ENCODE measurements at regions not wholly inside any gene's neighbourhood (a gene's known extent, or its start where the extent isn't known, plus 50 kb on each side); places are given as distances from the start of the nearest gene placed in this dataset.

DNA sequence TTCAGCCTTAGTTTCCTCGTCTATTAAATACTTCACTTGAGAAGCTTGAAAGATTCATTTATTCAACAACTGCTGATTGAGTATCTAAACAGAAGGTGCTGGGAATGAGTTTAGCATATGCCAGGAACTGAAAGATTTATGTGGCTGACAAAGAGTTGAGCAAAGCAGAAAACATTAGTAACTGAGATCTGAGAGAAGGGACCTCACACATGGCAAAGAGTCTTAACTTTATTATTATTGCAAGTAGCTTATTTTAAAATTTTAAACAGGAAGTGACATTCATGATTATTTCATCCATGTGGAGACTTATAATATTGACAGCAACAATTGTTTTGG lies 133.6 kb downstream of the CASP12 start:
- DNase-seq (ENCODE audit: low read depth in 1 of 2, low spot score in 2 of 2) (no peak), FAIRE-seq (no peak)
- Histone ChIP-seq H3K4ac (replicated peaks; ENCODE audit: insufficient read length, low read depth, low read length) (no peak overlapping the region), H3K36me3 (ENCODE audit: control insufficient read depth in 2 of 4, insufficient read depth in 4 of 4, low read length in 3 of 4) (no peaks in the 10 kb centered on the region), H3K4me2 (ENCODE audit: insufficient read depth in 1 of 2, low read depth in 2 of 2, low read length in 2 of 2) (no peak overlapping the region), H4K20me1 (replicated peaks in 1 of 2; ENCODE audit: control insufficient read depth in 1 of 2, insufficient read depth in 2 of 2, low read length in 2 of 2) (no peaks in the 10 kb centered on the region), H3K9ac (replicated peaks in 1 of 4; ENCODE audit: extremely low read depth in 1 of 4, low read depth in 3 of 4, low read length in 3 of 4) (no peak overlapping the region), H4K91ac (replicated peaks; ENCODE audit: insufficient read length, low read length) (no peak overlapping the region), H2BK12ac (ENCODE audit: low read depth, low read length) (no peak overlapping the region), H4K8ac (ENCODE audit: extremely low read depth, insufficient read depth, low read length) (no peak overlapping the region), H2AK5ac (ENCODE audit: low read depth, low read length) (no peak overlapping the region), H3K4me3 (ENCODE audit: extremely low read depth in 1 of 4, insufficient read depth in 2 of 4, low read depth in 3 of 4, low read length in 4 of 4) (no peak overlapping the region), H4K5ac (ENCODE audit: insufficient read length, low read depth, low read length) (no peak overlapping the region), H2AFZ (ENCODE audit: low read length) (0 out of 2 replicates have a peak overlapping the region, but pooled peaks have one; percentile 0), H3K56ac (replicated peaks; ENCODE audit: insufficient read length, low read depth, low read length) (no peak overlapping the region), H3K27me3 (replicated peaks in 1 of 4; ENCODE audit: control insufficient read depth in 3 of 4, extremely low read depth in 1 of 4, insufficient read depth in 3 of 4, low read length in 3 of 4) (no peaks in the 10 kb centered on the region), H2BK20ac (ENCODE audit: low read length) (no peak overlapping the region), H3K79me1 (ENCODE audit: low read depth, low read length) (no peaks in the 10 kb centered on the region), H3K18ac (ENCODE audit: extremely low read depth, low read length) (no peak overlapping the region), H3K14ac (ENCODE audit: insufficient read length) (no peak overlapping the region), H2BK5ac (ENCODE audit: low read depth, low read length) (no peak overlapping the region), H3K79me2 (ENCODE audit: control insufficient read depth in 1 of 2, insufficient read depth in 2 of 2, low read length in 2 of 2) (no peaks in the 10 kb centered on the region), H2BK15ac (ENCODE audit: low read length) (no peak overlapping the region), H3K27ac (ENCODE audit: low read depth, low read length) (no peak overlapping the region), H2BK120ac (replicated peaks; ENCODE audit: low read depth, low read length) (no peak overlapping the region), H3K9me3 (ENCODE audit: insufficient read depth in 2 of 2, low read depth in 1 of 2, low read length in 1 of 2) (peaks cover 0 to 3% of the 10 kb centered on the region in 2 experiments; a peak in 2 of 4 replicates), H3K23me2 (ENCODE audit: low read depth, low read length) (no peaks in the 10 kb centered on the region), H3K4me1 (replicated peaks in 1 of 4; ENCODE audit: control insufficient read depth in 3 of 4, insufficient read depth in 4 of 4, low read length in 3 of 4) (no peaks in the 10 kb centered on the region), H3K23ac (ENCODE audit: insufficient read length) (no peak overlapping the region)
- WGBS, 2 experiments (ENCODE audit: extremely low coverage in 1 of 2, insufficient coverage in 1 of 2, insufficient read length in 1 of 2, insufficient replicate concordance in 2 of 2, low coverage in 1 of 2, low lambda C conversion rate in 2 of 2, missing lambda C conversion rate in 1 of 2), result 85% methylated on average over 1 of the region's 1 CpG; no CpG with 5 or more reads in 1 of the 2 experiments
- CTCF ChIA-PET (ENCODE audit: partially characterized antibody), result no interaction called here
- POLR2A ChIA-PET (ENCODE audit: partially characterized antibody), result no interaction called here
- no peak for TF ChIP-seq CHD2 (IDR thresholded peaks at IDR 0.05; ENCODE audit: low read length)
- no peak for TF ChIP-seq SP2 (IDR thresholded peaks at IDR 0.05; ENCODE audit: low read length)
- no peak for TF ChIP-seq FOSL1 (IDR thresholded peaks at IDR 0.05; ENCODE audit: insufficient read depth, low read depth, low read length)
- no peak for TF ChIP-seq CBX5 (IDR thresholded peaks at IDR 0.05; ENCODE audit: low read depth, low read length)
- no peak for TF ChIP-seq SIN3A (conservative IDR thresholded peaks at IDR 0.05 in 1 of 2, IDR thresholded peaks at IDR 0.05 in 1 of 2; ENCODE audit: low read depth in 1 of 2, low read length in 2 of 2)
- TF ChIP-seq YY1 (IDR thresholded peaks at IDR 0.05; ENCODE audit: low read depth, low read length), result no peak
- TF ChIP-seq EP300 (IDR thresholded peaks at IDR 0.05; ENCODE audit: borderline replicate concordance in 1 of 2, low read depth in 2 of 2, low read length in 2 of 2), result no peak
- no peak for TF ChIP-seq MAFK (IDR thresholded peaks at IDR 0.05; ENCODE audit: low read depth, low read length)
- no peak for TF ChIP-seq HDAC2 (IDR thresholded peaks at IDR 0.05; ENCODE audit: borderline replicate concordance in 1 of 2, low read depth in 2 of 2, low read length in 2 of 2)
- no peak for TF ChIP-seq JUN (IDR thresholded peaks at IDR 0.05; ENCODE audit: low read depth, low read length)
- TF ChIP-seq NRF1 (IDR thresholded peaks at IDR 0.05; ENCODE audit: low read depth, low read length), result no peak
- no peak for TF ChIP-seq GTF2F1 (IDR thresholded peaks at IDR 0.05; ENCODE audit: borderline replicate concordance, low read depth, low read length)
- TF ChIP-seq SUZ12 (IDR thresholded peaks at IDR 0.05; ENCODE audit: low read length), result no peak
- no peak for TF ChIP-seq BACH1 (IDR thresholded peaks at IDR 0.05; ENCODE audit: low read length)
- TF ChIP-seq TCF12 (IDR thresholded peaks at IDR 0.05; ENCODE audit: low read depth, low read length), result no peak
- TF ChIP-seq, protein P1, sequence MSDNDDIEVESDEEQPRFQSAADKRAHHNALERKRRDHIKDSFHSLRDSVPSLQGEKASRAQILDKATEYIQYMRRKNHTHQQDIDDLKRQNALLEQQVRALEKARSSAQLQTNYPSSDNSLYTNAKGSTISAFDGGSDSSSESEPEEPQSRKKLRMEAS (IDR thresholded peaks at IDR 0.05), result no peak

All from H1 (cell line).